RWPE2 (cell line): ENCODE measurements at regions not wholly inside any gene's neighbourhood (a gene's known extent, or its start where the extent isn't known, plus 50 kb on each side); places are given as distances from the start of the nearest gene placed in this dataset.

Experiments
- ATAC-seq: fragments of 200-7000 bp; cut with Tn5 transposase; 3 replicates; pipeline ENCODE4 v1.9.1; 2021; ENCODE audit warnings: low read depth
- DNase-seq: peaks from one replicate; pipeline ENCODE4 v3.0.0-alpha.2; 2020; ENCODE audit warnings: low spot score
- H3K27ac ChIP-seq: fragments of 450-650 bp; 2 replicates; pipeline ENCODE4 v1.5.1; 2017; ENCODE audit warnings: mild to moderate bottlenecking; ENCODE audit not compliant: poor library complexity, severe bottlenecking
- H3K27me3 ChIP-seq: fragments of 250-450 bp; sonication (Bioruptor Pico); 2 replicates; pipeline ENCODE4 v1.5.1; 2021; ENCODE audit warnings: mild to moderate bottlenecking, moderate library complexity; ENCODE audit not compliant: insufficient read depth, poor library complexity, severe bottlenecking
- H3K36me3 ChIP-seq: fragments of 250-450 bp; sonication (Bioruptor Pico); 2 replicates; pipeline ENCODE4 v1.5.1; 2020; ENCODE audit warnings: low read depth, mild to moderate bottlenecking, moderate library complexity
- H3K4me1 ChIP-seq: fragments of 250-450 bp; sonication (Bioruptor Pico); 2 replicates; pipeline ENCODE4 v1.5.1; 2021; ENCODE audit warnings: mild to moderate bottlenecking, moderate library complexity; ENCODE audit not compliant: insufficient read depth, poor library complexity, severe bottlenecking
- H3K4me3 ChIP-seq: fragments of 250-450 bp; sonication (Bioruptor Pico); 2 replicates; pipeline ENCODE4 v1.5.1; 2021; ENCODE audit warnings: mild to moderate bottlenecking, moderate library complexity; ENCODE audit not compliant: severe bottlenecking
- H3K9me3 ChIP-seq: fragments of 250-450 bp; sonication (Bioruptor Pico); 2 replicates; pipeline ENCODE4 v1.5.1; 2021; ENCODE audit warnings: mild to moderate bottlenecking, moderate library complexity; ENCODE audit not compliant: severe bottlenecking
- CTCF ChIP-seq: fragments of 450-650 bp; IDR thresholded peaks from one replicate; pipeline ENCODE4 v1.5.1; 2017; ENCODE audit warnings: mild to moderate bottlenecking, moderate library complexity; ENCODE audit not compliant: poor library complexity, severe bottlenecking

- no peaks in the 10 kb centered on the region for H3K36me3 ChIP-seq
- no peak overlapping the region for H3K4me3 ChIP-seq
- H3K4me1 ChIP-seq = no peaks in the 10 kb centered on the region
- no peaks in the 10 kb centered on the region for H3K9me3 ChIP-seq
- H3K27me3 ChIP-seq = no peaks in the 10 kb centered on the region
- no peak for ATAC-seq
- no peak for TF ChIP-seq CTCF
- no peak overlapping the region for H3K27ac ChIP-seq
- DNase-seq = no peak
Observed at GRCh38 chr12:114964841-114965240, 280.9 kb upstream of the TBX3 start.

- Histone ChIP-seq H3K9me3 (no peaks in the 10 kb centered on the region), H3K36me3 (no peaks in the 10 kb centered on the region), H3K4me3 (no peak overlapping the region), H3K4me1 (no peaks in the 10 kb centered on the region), H3K27ac (no peak overlapping the region), H3K27me3 (no peaks in the 10 kb centered on the region)
- ATAC-seq = no peak
- TF ChIP-seq CTCF = no peak
- DNase-seq = no peak
Observed at GRCh38 chr12:114963846-114964245, 279.9 kb upstream of the TBX3 start.

GRCh38 chr12:114961491-114961890 is 277.5 kb upstream of the TBX3 start:
- Histone ChIP-seq H3K4me3 (no peak overlapping the region), H3K36me3 (no peaks in the 10 kb centered on the region), H3K4me1 (no peaks in the 10 kb centered on the region), H3K9me3 (no peaks in the 10 kb centered on the region), H3K27me3 (no peaks in the 10 kb centered on the region), H3K27ac (no peak overlapping the region)
- no peak for TF ChIP-seq CTCF
- no peak for ATAC-seq
- no peak for DNase-seq

GRCh38 chr12:114958538-114958937 is 274.6 kb upstream of the TBX3 start:
- no peak for DNase-seq
- TF ChIP-seq CTCF = no peak

GRCh38 chr12:114957225-114957624 is 273.2 kb upstream of the TBX3 start:
- H3K27ac ChIP-seq = no peak overlapping the region
- H3K4me3 ChIP-seq = no peak overlapping the region
- H3K36me3 ChIP-seq = no peaks in the 10 kb centered on the region
- ATAC-seq = no peak
- no peak for DNase-seq
- no peaks in the 10 kb centered on the region for H3K27me3 ChIP-seq
- no peak for TF ChIP-seq CTCF
- H3K4me1 ChIP-seq = no peaks in the 10 kb centered on the region
- H3K9me3 ChIP-seq = no peaks in the 10 kb centered on the region

More at GRCh38 chr12:114958538-114958937, 274.6 kb upstream of the TBX3 start:
- Histone ChIP-seq H3K4me1 (no peaks in the 10 kb centered on the region), H3K36me3 (no peaks in the 10 kb centered on the region), H3K9me3 (no peaks in the 10 kb centered on the region), H3K4me3 (no peak overlapping the region), H3K27me3 (no peaks in the 10 kb centered on the region), H3K27ac (no peak overlapping the region)
- ATAC-seq = no peak
